ENCODE measurements at regions not wholly inside any gene's neighbourhood (a gene's known extent, or its start where the extent isn't known, plus 50 kb on each side); places are given as distances from the start of the nearest gene placed in this dataset.
"Not testable (repeated sequence)": the region's sequence is repeated elsewhere in the genome, so short reads cannot be mapped to it uniquely, and the experiment has no call there.

- Mint-ChIP-seq H3K4me1 (ENCODE audit: low read depth) (no peaks in the 10 kb centered on the region), H3K36me3 (ENCODE audit: insufficient read depth) (no peaks in the 10 kb centered on the region), H3K27me3 (ENCODE audit: low read depth) (no peaks in the 10 kb centered on the region), H3K4me3 (no peak overlapping the region), H3K9me3 (peaks cover 25% of the 10 kb centered on the region)
- DNase-seq, result no peak
- no peak for ATAC-seq
Observed at GRCh38 chr14:84929834-84930233, 600.1 kb upstream of the FLRT2 start.

DNA sequence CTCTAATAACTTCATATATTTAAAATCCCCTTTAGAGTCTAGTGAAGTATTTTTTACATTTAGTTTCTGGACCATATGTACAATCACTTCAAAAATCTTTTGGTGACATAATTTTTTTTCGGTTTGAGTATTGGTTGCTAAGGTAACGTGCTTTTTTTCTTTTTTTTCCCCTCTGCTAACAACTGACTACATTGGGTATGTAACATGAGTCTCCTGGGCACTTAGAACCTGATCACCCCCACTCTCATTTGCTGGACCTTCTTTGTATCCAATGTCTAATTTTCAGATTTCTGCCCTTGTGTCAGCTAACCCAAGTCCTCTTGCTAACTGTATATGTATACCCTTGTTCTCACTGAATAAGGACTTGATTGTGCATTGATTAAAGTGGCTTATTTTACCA is 592.9 kb upstream of the FLRT2 start:
- ATAC-seq, result no peak
- Mint-ChIP-seq H3K4me3 (no peak overlapping the region), H3K4me1 (ENCODE audit: low read depth) (no peaks in the 10 kb centered on the region), H3K36me3 (ENCODE audit: insufficient read depth) (no peaks in the 10 kb centered on the region), H3K27me3 (ENCODE audit: low read depth) (no peaks in the 10 kb centered on the region), H3K9me3 (peaks cover 33% of the 10 kb centered on the region)
- DNase-seq, result no peak

- Mint-ChIP-seq H3K27me3 (ENCODE audit: low read depth) (no peaks in the 10 kb centered on the region), H3K4me1 (ENCODE audit: low read depth) (no peaks in the 10 kb centered on the region), H3K36me3 (ENCODE audit: insufficient read depth) (no peaks in the 10 kb centered on the region), H3K9me3 (peaks cover 30% of the 10 kb centered on the region), H3K4me3 (no peak overlapping the region)
- no peak for DNase-seq
- ATAC-seq, result no peak
Observed at GRCh38 chr14:84937449-84937848, 592.5 kb upstream of the FLRT2 start.

GRCh38 chr14:84944901-84945300 is 585.0 kb upstream of the FLRT2 start:
- not testable (repeated sequence) for H3K4me1 Mint-ChIP-seq (ENCODE audit: low read depth); H3K9me3 Mint-ChIP-seq; DNase-seq; H3K4me3 Mint-ChIP-seq; H3K27me3 Mint-ChIP-seq (ENCODE audit: low read depth); ATAC-seq; H3K36me3 Mint-ChIP-seq (ENCODE audit: insufficient read depth)

GRCh38 chr14:84959851-84960520 is 570.0 kb upstream of the FLRT2 start:
- H3K27me3 Mint-ChIP-seq (ENCODE audit: low read depth), result no peaks in the 10 kb centered on the region
- H3K36me3 Mint-ChIP-seq (ENCODE audit: insufficient read depth), result no peaks in the 10 kb centered on the region
- H3K4me1 Mint-ChIP-seq (ENCODE audit: low read depth), result no peaks in the 10 kb centered on the region
- peaks cover 36% of the 10 kb centered on the region for H3K9me3 Mint-ChIP-seq
- DNase-seq (no peak), ATAC-seq (no peak)
- H3K4me3 Mint-ChIP-seq, result no peak overlapping the region

DNA sequence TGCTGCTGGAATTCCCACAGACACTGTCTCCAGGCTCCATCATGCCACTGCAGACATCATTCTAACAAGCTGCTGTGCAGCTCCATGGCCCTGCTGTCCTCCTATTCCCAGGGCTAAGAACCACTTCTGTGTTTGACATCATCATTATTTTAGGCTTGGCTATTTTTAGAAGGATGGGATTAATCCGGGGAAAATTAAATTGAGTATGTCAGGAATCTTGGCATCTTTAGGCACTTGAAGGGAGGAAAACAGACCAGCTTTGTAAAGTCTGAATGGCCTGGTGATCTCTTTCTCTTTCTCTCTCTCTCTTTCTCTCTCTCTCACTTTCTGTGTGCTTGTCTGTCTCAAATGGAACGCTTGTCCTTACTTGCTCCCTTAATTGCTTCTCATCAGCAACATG is 568.3 kb upstream of the FLRT2 start:
- Mint-ChIP-seq H3K4me3 (no peak overlapping the region), H3K4me1 (ENCODE audit: low read depth) (no peaks in the 10 kb centered on the region), H3K27me3 (ENCODE audit: low read depth) (no peaks in the 10 kb centered on the region), H3K36me3 (ENCODE audit: insufficient read depth) (no peaks in the 10 kb centered on the region), H3K9me3 (peaks cover 31% of the 10 kb centered on the region)
- DNase-seq (no peak), ATAC-seq (no peak)

- no peak overlapping the region for H3K4me3 Mint-ChIP-seq
- peaks cover 30% of the 10 kb centered on the region for H3K9me3 Mint-ChIP-seq
- ATAC-seq, result no peak
- H3K36me3 Mint-ChIP-seq (ENCODE audit: insufficient read depth), result no peaks in the 10 kb centered on the region
- DNase-seq, result no peak
- H3K27me3 Mint-ChIP-seq (ENCODE audit: low read depth), result no peaks in the 10 kb centered on the region
- no peaks in the 10 kb centered on the region for H3K4me1 Mint-ChIP-seq (ENCODE audit: low read depth)
Observed at GRCh38 chr14:84963518-84963917, 566.4 kb upstream of the FLRT2 start.

DNA sequence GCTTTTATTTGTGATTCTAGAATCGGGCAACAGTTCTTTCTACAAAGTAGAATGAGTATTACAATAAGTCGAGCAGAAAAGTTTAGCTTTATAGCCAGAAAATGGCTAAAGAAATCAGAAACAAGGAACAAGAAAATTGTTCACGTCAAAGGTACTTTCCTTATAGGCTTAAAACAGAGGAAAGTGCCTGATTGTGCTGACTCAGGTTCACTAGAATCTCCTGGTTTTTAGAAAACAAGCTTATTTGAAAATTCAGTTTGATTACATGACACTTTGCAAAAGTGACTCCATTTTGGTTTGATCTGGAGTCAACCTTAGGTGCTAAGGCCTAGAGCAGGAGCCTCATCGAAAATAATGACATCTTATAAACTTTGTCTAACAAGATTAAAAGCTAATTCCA is 564.7 kb upstream of the FLRT2 start:
- ATAC-seq, result no peak
- H3K9me3 Mint-ChIP-seq, result peaks cover 19% of the 10 kb centered on the region
- DNase-seq, result no peak
- H3K4me3 Mint-ChIP-seq, result no peak overlapping the region
- H3K36me3 Mint-ChIP-seq (ENCODE audit: insufficient read depth), result no peaks in the 10 kb centered on the region
- H3K27me3 Mint-ChIP-seq (ENCODE audit: low read depth), result no peaks in the 10 kb centered on the region
- H3K4me1 Mint-ChIP-seq (ENCODE audit: low read depth), result no peaks in the 10 kb centered on the region

DNA sequence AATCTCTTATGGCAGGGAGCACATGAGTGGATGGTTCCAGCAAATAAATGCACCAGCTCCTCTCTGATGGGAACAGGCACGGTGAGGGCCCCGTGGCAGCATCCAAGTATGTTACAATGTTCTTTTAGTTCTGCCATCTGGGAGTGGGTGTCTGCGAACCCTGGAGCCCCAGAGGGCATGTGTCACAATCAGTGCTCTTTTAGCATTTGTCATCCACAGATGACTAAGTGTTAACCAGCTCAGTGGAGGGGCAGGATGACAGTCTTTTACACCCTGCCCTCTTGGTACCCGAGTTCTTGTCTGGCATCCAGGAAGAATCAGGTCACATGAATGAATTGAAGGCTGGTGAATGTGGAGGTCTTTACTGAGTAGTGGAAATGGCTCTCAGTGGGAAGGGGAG is 560.4 kb upstream of the FLRT2 start:
- Mint-ChIP-seq H3K4me1 (ENCODE audit: low read depth) (no peaks in the 10 kb centered on the region), H3K27me3 (ENCODE audit: low read depth) (no peaks in the 10 kb centered on the region), H3K4me3 (no peak overlapping the region), H3K9me3 (peaks cover 12% of the 10 kb centered on the region), H3K36me3 (ENCODE audit: insufficient read depth) (no peaks in the 10 kb centered on the region)
- no peak for DNase-seq
- no peak for ATAC-seq

- DNase-seq, result no peak
- H3K4me3 Mint-ChIP-seq, result no peak overlapping the region
- no peaks in the 10 kb centered on the region for H3K36me3 Mint-ChIP-seq (ENCODE audit: insufficient read depth)
- no peaks in the 10 kb centered on the region for H3K27me3 Mint-ChIP-seq (ENCODE audit: low read depth)
- peaks cover 12% of the 10 kb centered on the region for H3K9me3 Mint-ChIP-seq
- no peaks in the 10 kb centered on the region for H3K4me1 Mint-ChIP-seq (ENCODE audit: low read depth)
- ATAC-seq, result no peak
Observed at GRCh38 chr14:84975241-84975902, 554.6 kb upstream of the FLRT2 start.

- Mint-ChIP-seq H3K36me3 (ENCODE audit: insufficient read depth) (no peaks in the 10 kb centered on the region), H3K27me3 (ENCODE audit: low read depth) (no peaks in the 10 kb centered on the region), H3K9me3 (peaks cover 13% of the 10 kb centered on the region), H3K4me1 (ENCODE audit: low read depth) (no peaks in the 10 kb centered on the region), H3K4me3 (no peak overlapping the region)
- no peak for DNase-seq
- ATAC-seq, result no peak
Observed at GRCh38 chr14:84976805-84977204, 553.1 kb upstream of the FLRT2 start.

DNA sequence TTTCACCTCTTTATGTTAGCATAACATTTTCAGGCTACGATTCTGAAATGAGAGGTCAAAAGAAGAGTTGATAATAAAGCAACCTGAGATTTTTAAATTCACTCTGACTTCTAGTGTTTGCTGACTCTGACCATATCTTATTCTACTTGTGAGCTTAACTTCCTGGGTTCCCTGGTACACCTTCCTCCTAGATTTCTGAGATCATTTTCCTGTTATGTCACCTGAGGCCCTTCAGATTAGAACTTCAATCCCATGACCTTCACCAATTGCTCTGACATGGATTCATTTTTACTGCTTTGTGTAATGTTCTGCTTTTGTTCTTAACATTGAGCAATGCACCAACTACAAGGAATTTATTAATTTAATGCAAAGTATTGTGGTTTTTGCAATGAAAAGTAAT is 542.9 kb upstream of the FLRT2 start:
- H3K27me3 Mint-ChIP-seq (ENCODE audit: low read depth), result no peaks in the 10 kb centered on the region
- peaks cover 8% of the 10 kb centered on the region for H3K9me3 Mint-ChIP-seq
- H3K36me3 Mint-ChIP-seq (ENCODE audit: insufficient read depth), result no peaks in the 10 kb centered on the region
- no peak for DNase-seq
- H3K4me1 Mint-ChIP-seq (ENCODE audit: low read depth), result no peaks in the 10 kb centered on the region
- ATAC-seq, result no peak
- no peak overlapping the region for H3K4me3 Mint-ChIP-seq

DNA sequence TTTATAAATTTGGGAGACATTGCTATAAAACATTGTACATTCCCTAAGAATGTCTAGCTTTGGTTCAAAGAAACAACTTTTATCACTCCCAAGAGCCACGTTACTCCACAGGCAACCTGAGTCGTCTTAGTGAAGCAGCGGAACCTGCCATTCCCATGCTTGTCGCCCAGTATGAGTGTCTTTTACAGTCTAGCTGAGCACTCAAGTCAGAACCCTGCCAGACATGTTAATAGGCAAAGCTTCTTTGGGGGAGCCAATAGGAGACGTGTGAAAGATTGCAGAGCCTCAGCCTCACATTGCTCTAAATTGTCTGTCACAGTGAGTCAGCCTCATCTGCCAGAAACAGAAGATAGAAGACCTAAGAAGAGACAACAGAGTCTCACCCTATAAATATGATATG is 541.6 kb upstream of the FLRT2 start:
- H3K27me3 Mint-ChIP-seq (ENCODE audit: low read depth), result no peaks in the 10 kb centered on the region
- H3K36me3 Mint-ChIP-seq (ENCODE audit: insufficient read depth), result no peaks in the 10 kb centered on the region
- no peak overlapping the region for H3K4me3 Mint-ChIP-seq
- DNase-seq, result no peak
- ATAC-seq, result no peak
- peaks cover 6% of the 10 kb centered on the region for H3K9me3 Mint-ChIP-seq
- H3K4me1 Mint-ChIP-seq (ENCODE audit: low read depth), result no peaks in the 10 kb centered on the region

- no peaks in the 10 kb centered on the region for H3K4me1 Mint-ChIP-seq (ENCODE audit: low read depth)
- H3K9me3 Mint-ChIP-seq, result peaks cover 3% of the 10 kb centered on the region
- DNase-seq, result no peak
Observed at GRCh38 chr14:84991021-84991420, 538.9 kb upstream of the FLRT2 start.

GRCh38 chr14:84998216-84998615 is 531.7 kb upstream of the FLRT2 start:
- DNase-seq (no peak), ATAC-seq (no peak)
- no peaks in the 10 kb centered on the region for H3K27me3 Mint-ChIP-seq (ENCODE audit: low read depth)

More at GRCh38 chr14:84991021-84991420, 538.9 kb upstream of the FLRT2 start:
- H3K27me3 Mint-ChIP-seq (ENCODE audit: low read depth), result no peaks in the 10 kb centered on the region
- no peak overlapping the region for H3K4me3 Mint-ChIP-seq
- no peaks in the 10 kb centered on the region for H3K36me3 Mint-ChIP-seq (ENCODE audit: insufficient read depth)
- no peak for ATAC-seq

More at GRCh38 chr14:84998216-84998615, 531.7 kb upstream of the FLRT2 start:
- H3K36me3 Mint-ChIP-seq (ENCODE audit: insufficient read depth), result no peaks in the 10 kb centered on the region
- no peaks in the 10 kb centered on the region for H3K4me1 Mint-ChIP-seq (ENCODE audit: low read depth)
- H3K9me3 Mint-ChIP-seq, result peaks cover 3% of the 10 kb centered on the region
- no peak overlapping the region for H3K4me3 Mint-ChIP-seq
